CD14-positive monocyte (primary cell): ENCODE measurements at regions not wholly inside any gene's neighbourhood (a gene's known extent, or its start where the extent isn't known, plus 50 kb on each side); places are given as distances from the start of the nearest gene placed in this dataset.

Experiments
- DNase-seq, 3 donors: peaks; one replicate each; pipeline ENCODE4 v3.0.0-alpha.2; 2011 to 2022
- H2AFZ ChIP-seq: 2 replicates; pipeline ENCODE4 v1.6.0; 2012; ENCODE audit warnings: mild to moderate bottlenecking, low read depth, low read length, inconsistent platforms; ENCODE audit not compliant: insufficient read depth, poor library complexity, severe bottlenecking
- H3K27ac ChIP-seq, 2 donors: 1 replicate in 1 of 2; 2 replicates in 1 of 2; pipeline ENCODE4 v1.5.1; 2012 to 2013; ENCODE audit warnings: low read length in 2 of 2, control low read depth in 1 of 2, inconsistent platforms in 1 of 2, low read depth in 1 of 2, mild to moderate bottlenecking in 1 of 2
- H3K27me3 ChIP-seq, 2 donors: one replicate each; pipeline versions ENCODE4 v1.6.0 to v1.6.1; 2011 to 2013; ENCODE audit warnings: low read length in 2 of 2; ENCODE audit not compliant: control insufficient read depth in 2 of 2, insufficient read depth in 2 of 2
- H3K36me3 ChIP-seq, 2 donors: replicated peaks in 1 of 2; 1 replicate in 1 of 2; 2 replicates in 1 of 2; pipeline versions ENCODE4 v1.5.1 to v1.6.1; 2012 to 2013; ENCODE audit warnings: low read length in 2 of 2, control low read depth in 1 of 2, inconsistent platforms in 1 of 2, mild to moderate bottlenecking in 1 of 2; ENCODE audit not compliant: insufficient read depth in 2 of 2, control insufficient read depth in 1 of 2
- H3K4me1 ChIP-seq, 2 donors: 1 replicate in 1 of 2; 2 replicates in 1 of 2; pipeline versions ENCODE4 v1.5.1 to v1.6.1; 2012 to 2013; ENCODE audit warnings: low read length in 2 of 2, control low read depth in 1 of 2, inconsistent platforms in 1 of 2, mild to moderate bottlenecking in 1 of 2, moderate library complexity in 1 of 2; ENCODE audit not compliant: insufficient read depth in 2 of 2, control insufficient read depth in 1 of 2
- H3K4me2 ChIP-seq: replicated peaks from 2 replicates; pipeline ENCODE3; 2012; ENCODE audit warnings: low read length, moderate library complexity, mild to moderate bottlenecking; ENCODE audit not compliant: poor library complexity, severe bottlenecking; ENCODE audit errors: extremely low read depth
- H3K4me3 ChIP-seq, 3 experiments: fragments of 200-600 bp in 1 of 3; sonication (generic) in 1 of 3; replicated peaks in 1 of 3; 1 replicate in 2 of 3; 2 replicates in 1 of 3; pipeline ENCODE4 v1.5.1; 2011 to 2013; ENCODE audit warnings: low read length in 3 of 3, mild to moderate bottlenecking in 3 of 3, control low read depth in 2 of 3, low read depth in 2 of 3, inconsistent platforms in 1 of 3, moderate library complexity in 1 of 3
- H3K79me2 ChIP-seq: 2 replicates; pipeline ENCODE4 v1.6.0; 2012; ENCODE audit warnings: mild to moderate bottlenecking, control low read depth, inconsistent platforms, low read length, moderate library complexity; ENCODE audit not compliant: insufficient read depth
- H3K9ac ChIP-seq: 2 replicates; pipeline ENCODE4 v1.6.0; 2017; ENCODE audit warnings: low read length, mild to moderate bottlenecking; ENCODE audit not compliant: insufficient read depth, poor library complexity, severe bottlenecking
- H3K9me3 ChIP-seq, 2 donors: replicated peaks in 1 of 2; 1 replicate in 1 of 2; 2 replicates in 1 of 2; pipeline versions ENCODE4 v1.5.1 to v1.6.1; 2012 to 2013; ENCODE audit warnings: low read length in 2 of 2, control low read depth in 1 of 2; ENCODE audit not compliant: control insufficient read depth in 1 of 2, insufficient read depth in 1 of 2
- H4K20me1 ChIP-seq: 2 replicates; pipeline ENCODE4 v1.6.0; 2012; ENCODE audit warnings: mild to moderate bottlenecking, low read length, control low read depth, moderate library complexity; ENCODE audit not compliant: insufficient read depth
- H3K27ac Mint-ChIP-seq, 7 donors: one replicate each; pipeline ENCODE4 v1.8.0; 2020; ENCODE audit warnings: mild to moderate bottlenecking in 7 of 7, mixed read lengths in 7 of 7, moderate library complexity in 6 of 7, inconsistent platforms in 2 of 7
- H3K27me3 Mint-ChIP-seq, 3 donors: one replicate each; pipeline ENCODE4 v1.8.0; 2021 to 2022; ENCODE audit warnings: low read depth in 3 of 3, mild to moderate bottlenecking in 3 of 3, mixed read lengths in 3 of 3, moderate library complexity in 3 of 3, inconsistent platforms in 1 of 3
- H3K36me3 Mint-ChIP-seq, 2 donors: one replicate each; pipeline ENCODE4 v1.8.0; 2020; ENCODE audit warnings: mixed read lengths in 2 of 2, inconsistent platforms in 1 of 2, mild to moderate bottlenecking in 1 of 2
- H3K4me1 Mint-ChIP-seq: one replicate; pipeline ENCODE4 v1.8.0; 2020; ENCODE audit warnings: mild to moderate bottlenecking, mixed read lengths
- H3K4me3 Mint-ChIP-seq, 2 donors: one replicate each; pipeline ENCODE4 v1.8.0; 2020; ENCODE audit warnings: mild to moderate bottlenecking in 2 of 2, mixed read lengths in 2 of 2, moderate library complexity in 1 of 2
- H3K9me3 Mint-ChIP-seq, 7 donors: one replicate each; pipeline ENCODE4 v1.8.0; 2020 to 2022; ENCODE audit warnings: mixed read lengths in 7 of 7, mild to moderate bottlenecking in 6 of 7, moderate library complexity in 6 of 7, inconsistent platforms in 2 of 7
- CTCF ChIP-seq: fragments of 200-600 bp; IDR thresholded peaks from one replicate; pipeline ENCODE4 v1.8.0; 2022; ENCODE audit warnings: antibody characterized with exemption, mild to moderate bottlenecking
- WGBS: methylation state at CpG from one replicate; pipeline ENCODE4 v1.1.5; 2013; ENCODE audit warnings: missing lambda C conversion rate; ENCODE audit not compliant: insufficient coverage; 5-methylcytosine and 5-hydroxymethylcytosine counted together
- intact Hi-C, 2 donors: fragments of 100-400 bp; cut with micrococcal nuclease; formaldehyde crosslinking; loops; one replicate each; pipeline versions ENCODE4 v1.15.0 to v1.15.1; 2023

GRCh38 chr6:33507261-33507660 is 52.9 kb downstream of the ZBTB9 start:
- no peaks in the 10 kb centered on the region for H3K36me3 Mint-ChIP-seq
- no CpG with 5 or more reads among the region's 3 CpGs for WGBS
- H3K9me3 Mint-ChIP-seq = peaks cover 2 to 11% (median 7%) of the 10 kb centered on the region in 7 donors
- DNase-seq = no peak
- no peak overlapping the region for H3K4me3 ChIP-seq
- H3K4me1 ChIP-seq = peaks cover 18 to 25% of the 10 kb centered on the region in 2 donors
- intact Hi-C loops = no loop called here
- no peak overlapping the region for H3K9ac ChIP-seq
- H3K9me3 ChIP-seq = peaks cover 0 to 12% of the 10 kb centered on the region in 2 donors
- no peak overlapping the region for H2AFZ ChIP-seq
- no peaks in the 10 kb centered on the region for H4K20me1 ChIP-seq
- H3K79me2 ChIP-seq = no peaks in the 10 kb centered on the region
- H3K4me1 Mint-ChIP-seq = peaks cover 27% of the 10 kb centered on the region
- TF ChIP-seq CTCF = no peak
- H3K27me3 ChIP-seq = no peaks in the 10 kb centered on the region
- no peaks in the 10 kb centered on the region for H3K27me3 Mint-ChIP-seq
- H3K4me2 ChIP-seq = no peak overlapping the region
- H3K36me3 ChIP-seq = no peaks in the 10 kb centered on the region
- no peak overlapping the region for H3K4me3 Mint-ChIP-seq
- no peak overlapping the region for H3K27ac ChIP-seq
- no peak overlapping the region for H3K27ac Mint-ChIP-seq

DNA sequence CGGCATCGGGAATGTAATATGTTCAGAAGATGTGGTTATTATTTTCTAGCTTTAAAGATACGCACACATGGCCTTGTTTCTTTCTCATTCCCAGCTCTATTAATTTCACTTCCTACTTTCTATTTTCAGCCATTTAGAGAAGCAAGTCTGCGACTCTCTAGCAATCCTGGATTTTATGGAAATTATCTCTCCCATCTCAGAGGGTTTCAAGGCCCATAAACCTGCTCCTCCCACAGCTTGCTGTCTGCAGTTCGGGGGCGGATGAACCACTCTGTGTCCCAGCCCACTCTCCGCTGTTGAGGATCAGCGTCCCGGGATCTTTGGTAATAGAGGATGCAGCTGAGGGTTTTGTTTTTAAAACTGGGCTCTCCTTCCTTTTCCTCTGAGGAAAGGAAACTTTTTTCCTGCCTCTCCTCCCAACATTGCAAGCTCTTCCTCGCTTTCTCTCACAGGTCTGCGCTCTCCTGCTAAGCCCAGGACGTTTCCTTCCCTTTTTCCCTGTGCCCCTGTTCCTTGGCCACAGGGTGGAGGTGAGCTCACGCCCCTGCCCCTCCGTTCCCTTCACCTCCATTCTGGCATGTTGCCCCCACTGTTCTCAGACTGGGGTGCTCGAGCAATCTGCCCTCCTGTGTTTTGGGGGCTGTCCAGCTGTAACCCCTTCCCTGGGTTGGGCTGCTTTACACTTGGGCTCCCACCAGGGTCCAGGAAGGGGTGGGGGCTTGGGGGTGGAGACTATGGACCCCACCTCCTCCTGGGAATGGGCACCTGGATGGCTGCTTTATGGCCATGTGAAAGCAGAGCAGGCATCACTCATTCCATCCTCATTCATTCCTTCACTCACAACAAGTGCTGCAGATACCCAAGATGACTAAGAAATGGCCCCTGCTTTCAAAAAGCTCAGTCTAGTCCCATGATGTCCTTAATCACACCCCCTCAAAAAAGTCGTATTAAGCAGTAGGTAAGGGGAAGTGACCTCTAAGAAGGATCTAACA is 54.9 kb downstream of the ZBTB9 start:
- 0% methylated on average over 1 of the region's 16 CpGs for WGBS
- peak overlapping the region; percentile 85 for H2AFZ ChIP-seq
- Mint-ChIP-seq H3K36me3 (no peaks in the 10 kb centered on the region), H3K9me3 (peaks cover 0 to 3% (median 0%) of the 10 kb centered on the region in 7 donors), H3K27ac (peak overlapping the region; percentile 13 to 83 (median 74)), H3K27me3 (peaks cover 4 to 8% (median 4%) of the 10 kb centered on the region in 3 donors), H3K4me1 (peaks cover 33% of the 10 kb centered on the region), H3K4me3 (peak overlapping the region; percentile 85 to 93)
- no peaks in the 10 kb centered on the region for H4K20me1 ChIP-seq
- TF ChIP-seq CTCF = no peak
- peak; percentile 10 to 21 (median 10) for DNase-seq
- peak overlapping the region in 1 of 2 donors; percentile 52 for H3K27ac ChIP-seq
- H3K9me3 ChIP-seq = no peaks in the 10 kb centered on the region
- H3K36me3 ChIP-seq = no peaks in the 10 kb centered on the region
- peak overlapping the region; percentile 40 to 81 (median 54) for H3K4me3 ChIP-seq
- peak overlapping the region; percentile 87 for H3K4me2 ChIP-seq
- peaks cover 23 to 30% of the 10 kb centered on the region in 2 donors for H3K4me1 ChIP-seq
- peak overlapping the region; percentile 61 for H3K9ac ChIP-seq
- no peaks in the 10 kb centered on the region for H3K79me2 ChIP-seq
- H3K27me3 ChIP-seq = peaks cover 0 to 3% of the 10 kb centered on the region in 2 donors
- intact Hi-C loops = no loop called here
